A549 (cell line): ENCODE measurements at regions not wholly inside any gene's neighbourhood (a gene's known extent, or its start where the extent isn't known, plus 50 kb on each side); places are given as distances from the start of the nearest gene placed in this dataset.

Source experiments
- ATAC-seq, 2 experiments: fragments of 200-7000 bp in 1 of 2; fragments of >200 bp in 1 of 2; cut with Nextera tagmentation in 1 of 2; cut with Tn5 transposase in 1 of 2; 3 replicates each; pipeline versions ENCODE4 v1.8.0 to v1.9.1; 2018 to 2020; ENCODE audit warnings: mild to moderate bottlenecking in 1 of 2, moderate library complexity in 1 of 2
- CTCF ChIA-PET: fragments of 300-600 bp; sonication (Branson Sonifier 250); formaldehyde crosslinking; extraction: SDS; loops from one replicate; lab custom pipeline; 2021; ENCODE audit warnings: antibody characterized with exemption, inconsistent platforms; lab: Yijun Ruan, JAX
- POLR2A ChIA-PET: fragments of 350-600 bp; formaldehyde crosslinking; extraction: SDS; loops from one replicate; lab custom pipeline; 2021; ENCODE audit warnings: antibody characterized with exemption, inconsistent platforms; lab: Yijun Ruan, JAX
- DNase-seq, 2 experiments: peaks; one replicate each; pipeline versions ENCODE4 v3.0.0 to v3.0.0-alpha.2; 2011 to 2016; ENCODE audit warnings: low read depth in 1 of 2, low spot score in 1 of 2
- FAIRE-seq: peaks from 2 replicates; lab custom pipeline; 2011; peaks lifted over from hg19 to GRCh38; lab: Jason Lieb, UNC
- H3K27ac ChIP-seq, 2 experiments: fragments of >200 bp; sonication (Bioruptor Twin); formaldehyde crosslinking; 3 replicates each; pipeline ENCODE4 v1.5.1; 2016 to 2017
- H3K4me1 ChIP-seq: fragments of >200 bp; sonication (Bioruptor Twin); formaldehyde crosslinking; 3 replicates; pipeline ENCODE4 v1.6.1; 2016
- H3K4me2 ChIP-seq: fragments of >200 bp; sonication (Bioruptor Twin); formaldehyde crosslinking; 3 replicates; pipeline ENCODE4 v1.6.1; 2016
- H3K4me3 ChIP-seq: fragments of >200 bp; sonication (Bioruptor Twin); formaldehyde crosslinking; 3 replicates; pipeline ENCODE4 v1.5.1; 2016
- H3K9me3 ChIP-seq: fragments of >200 bp; sonication (Bioruptor Twin); formaldehyde crosslinking; 3 replicates; pipeline ENCODE4 v1.6.1; 2016
- BCL3 ChIP-seq: fragments of >200 bp; sonication (Bioruptor Twin); formaldehyde crosslinking; IDR thresholded peaks from 3 replicates; pipeline ENCODE4 v1.6.1; 2016
- BHLHE40 ChIP-seq: IDR thresholded peaks from 2 replicates; pipeline ENCODE4 v1.6.1; 2012; ENCODE audit warnings: low read depth, low read length, inconsistent platforms
- CTCF ChIP-seq: fragments of >200 bp; sonication (Bioruptor Twin); formaldehyde crosslinking; IDR thresholded peaks from 3 replicates; pipeline ENCODE4 v1.5.1; 2016
- EHF ChIP-seq: fragments of 250-450 bp; sonication (Bioruptor Pico); IDR thresholded peaks from 2 replicates; pipeline ENCODE4 v1.5.0; 2020; ENCODE audit warnings: mild to moderate bottlenecking
- EHMT2 ChIP-seq: fragments of 200-600 bp; sonication (generic); IDR thresholded peaks from 2 replicates; pipeline ENCODE4 v1.6.1; 2016; ENCODE audit warnings: antibody characterized with exemption, low read depth, mild to moderate bottlenecking, moderate library complexity
- ESRRA ChIP-seq: fragments of 150-350 bp; IDR thresholded peaks from 2 replicates; pipeline ENCODE4 v1.6.1; 2014; ENCODE audit warnings: mild to moderate bottlenecking, low read length, borderline replicate concordance
- FOSB ChIP-seq: fragments of 250-450 bp; sonication (Bioruptor Pico); IDR thresholded peaks from 2 replicates; pipeline ENCODE4 v1.5.0; 2020; ENCODE audit warnings: mild to moderate bottlenecking, moderate library complexity
- FOSL2 ChIP-seq, 2 experiments: fragments of 450-650 bp in 1 of 2; fragments of >200 bp in 1 of 2; sonication (Bioruptor Twin) in 1 of 2; formaldehyde crosslinking; IDR thresholded peaks; 2 replicates each; pipeline versions ENCODE4 v1.5.0 to v1.6.1; 2016 to 2020; ENCODE audit warnings: mild to moderate bottlenecking in 1 of 2, moderate library complexity in 1 of 2
- GATA3 ChIP-seq: IDR thresholded peaks from 2 replicates; pipeline ENCODE4 v1.6.1; 2012; ENCODE audit warnings: borderline replicate concordance
- HEYL ChIP-seq: fragments of 250-450 bp; sonication (Bioruptor Pico); IDR thresholded peaks from 2 replicates; pipeline ENCODE4 v1.8.0; 2021; ENCODE audit warnings: mild to moderate bottlenecking, moderate library complexity
- HOXA7 ChIP-seq: fragments of 250-450 bp; sonication (Bioruptor Pico); IDR thresholded peaks from 2 replicates; pipeline ENCODE4 v1.5.0; 2020; ENCODE audit warnings: mild to moderate bottlenecking, moderate library complexity
- JUNB ChIP-seq: fragments of >200 bp; sonication (Bioruptor Twin); formaldehyde crosslinking; IDR thresholded peaks from 2 replicates; pipeline ENCODE4 v1.6.1; 2016
- KDM5A ChIP-seq: fragments of 200-600 bp; sonication (generic); IDR thresholded peaks from 2 replicates; pipeline ENCODE4 v1.6.1; 2016; ENCODE audit warnings: antibody characterized with exemption, mild to moderate bottlenecking
- NPAS2 ChIP-seq: fragments of 250-450 bp; sonication (Bioruptor Pico); IDR thresholded peaks from 2 replicates; pipeline ENCODE4 v1.8.0; 2022; ENCODE audit warnings: mild to moderate bottlenecking, moderate library complexity, borderline replicate concordance
- PBX3 ChIP-seq: IDR thresholded peaks from 2 replicates; pipeline ENCODE4 v1.6.1; 2012
- PHF8 ChIP-seq: fragments of 200-600 bp; sonication (generic); IDR thresholded peaks from 2 replicates; pipeline ENCODE4 v1.6.1; 2016; ENCODE audit warnings: low read depth, mild to moderate bottlenecking, antibody characterized with exemption, moderate library complexity, borderline replicate concordance
- POLR2A ChIP-seq: IDR thresholded peaks from 2 replicates; pipeline ENCODE4 v1.6.1; 2012; ENCODE audit warnings: mild to moderate bottlenecking, low read length
- POLR2AphosphoS2 ChIP-seq: conservative IDR thresholded peaks from 2 replicates; pipeline ENCODE4 v1.6.1; 2012; ENCODE audit warnings: low read length, improper control_type of control experiment, inconsistent platforms
- RARB ChIP-seq: fragments of 250-450 bp; sonication (Bioruptor Pico); IDR thresholded peaks from 2 replicates; pipeline ENCODE4 v1.8.0; 2021; ENCODE audit warnings: mild to moderate bottlenecking, moderate library complexity
- SMC3 ChIP-seq: fragments of >200 bp; sonication (Bioruptor Twin); formaldehyde crosslinking; IDR thresholded peaks from 3 replicates; pipeline ENCODE4 v1.6.1; 2018; ENCODE audit warnings: inconsistent platforms
- SREBF2 ChIP-seq: fragments of 450-650 bp; IDR thresholded peaks from 2 replicates; pipeline ENCODE4 v1.6.1; 2014; ENCODE audit warnings: mild to moderate bottlenecking, moderate library complexity
- TFCP2L1 ChIP-seq: fragments of 250-450 bp; sonication (Bioruptor Pico); IDR thresholded peaks from 2 replicates; pipeline ENCODE4 v1.5.0; 2021; ENCODE audit warnings: mild to moderate bottlenecking
- ZC3H11A ChIP-seq: fragments of 450-650 bp; IDR thresholded peaks from 2 replicates; pipeline ENCODE4 v1.6.1; 2014; ENCODE audit warnings: antibody characterized with exemption, mild to moderate bottlenecking
- TF ChIP-seq, protein P1 (sequence below): fragments of 250-450 bp; sonication (Bioruptor Pico); IDR thresholded peaks from 2 replicates; pipeline ENCODE4 v1.5.0; 2020; ENCODE audit warnings: low read depth, mild to moderate bottlenecking, moderate library complexity
- TF ChIP-seq, protein P2 (sequence below): IDR thresholded peaks from 2 replicates; pipeline ENCODE4 v1.6.1; 2012
- TF ChIP-seq, protein P3 (sequence below): fragments of >200 bp; sonication (Bioruptor Twin); formaldehyde crosslinking; IDR thresholded peaks from 2 replicates; pipeline ENCODE4 v1.6.1; 2016
- TF ChIP-seq, protein P4 (sequence below): fragments of 150-350 bp; IDR thresholded peaks from 2 replicates; pipeline ENCODE4 v1.6.1; 2014; ENCODE audit warnings: low read depth, mild to moderate bottlenecking, low read length

- Histone ChIP-seq H3K4me2 (no peak overlapping the region), H3K9me3 (no peaks in the 10 kb centered on the region), H3K27ac (no peak overlapping the region), H3K4me3 (no peak overlapping the region), H3K4me1 (no peaks in the 10 kb centered on the region)
- TF ChIP-seq JUNB (no peak), NPAS2 (CRISPR knock-in tag) (no peak), CTCF (no peak), EHF (CRISPR knock-in tag) (no peak), RARB (no peak), BCL3 (no peak)
- TF ChIP-seq, protein P1, sequence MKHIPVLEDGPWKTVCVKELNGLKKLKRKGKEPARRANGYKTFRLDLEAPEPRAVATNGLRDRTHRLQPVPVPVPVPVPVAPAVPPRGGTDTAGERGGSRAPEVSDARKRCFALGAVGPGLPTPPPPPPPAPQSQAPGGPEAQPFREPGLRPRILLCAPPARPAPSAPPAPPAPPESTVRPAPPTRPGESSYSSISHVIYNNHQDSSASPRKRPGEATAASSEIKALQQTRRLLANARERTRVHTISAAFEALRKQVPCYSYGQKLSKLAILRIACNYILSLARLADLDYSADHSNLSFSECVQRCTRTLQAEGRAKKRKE (CRISPR knock-in tag) = no peak
- ChIA-PET CTCF (interaction anchor here (1.5 kb wide), 1 partner anchor 126 kb away, joined by 3 read pairs; no protein-coding TSS in a partner anchor), POLR2A (no interaction called here)
- DNase-seq (no peak), FAIRE-seq (no peak), ATAC-seq (no peak)
These were observed 98.2 kb upstream of the ARSJ start for GRCh38 chr4:114077610-114078009.

GRCh38 chr4:114078636-114079035, 99.2 kb upstream of the ARSJ start:
- Histone ChIP-seq H3K4me3 (no peak overlapping the region), H3K4me1 (no peaks in the 10 kb centered on the region), H3K9me3 (no peaks in the 10 kb centered on the region), H3K27ac (no peak overlapping the region), H3K4me2 (no peak overlapping the region)
- no peak for ATAC-seq
- no peak for DNase-seq
- TF ChIP-seq PHF8 (no peak), SREBF2 (no peak), FOSB (CRISPR knock-in tag) (no peak), EHF (CRISPR knock-in tag) (no peak), KDM5A (no peak), FOSL2 (IDR thresholded peaks at IDR 0.05) (no peak), FOSL2 (CRISPR knock-in tag; IDR thresholded peaks at IDR 0.05) (no peak), GATA3 (no peak), POLR2AphosphoS2 (no peak), RARB (no peak), ZC3H11A (no peak), TFCP2L1 (CRISPR knock-in tag) (no peak), BHLHE40 (no peak), EHMT2 (no peak), HEYL (no peak)
- TF ChIP-seq, protein P2, sequence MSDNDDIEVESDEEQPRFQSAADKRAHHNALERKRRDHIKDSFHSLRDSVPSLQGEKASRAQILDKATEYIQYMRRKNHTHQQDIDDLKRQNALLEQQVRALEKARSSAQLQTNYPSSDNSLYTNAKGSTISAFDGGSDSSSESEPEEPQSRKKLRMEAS = no peak
- FAIRE-seq = no peak
- ChIA-PET CTCF (interaction anchor here (1.5 kb wide), 1 partner anchor 127 kb away, joined by 3 read pairs; no protein-coding TSS in a partner anchor), POLR2A (no interaction called here)

- Histone ChIP-seq H3K4me3 (no peak overlapping the region), H3K4me1 (no peaks in the 10 kb centered on the region), H3K27ac (no peak overlapping the region), H3K9me3 (no peaks in the 10 kb centered on the region), H3K4me2 (no peak overlapping the region)
- ChIA-PET POLR2A (no interaction called here), CTCF (no interaction called here)
- DNase-seq = no peak
- FAIRE-seq = no peak
- no peak for ATAC-seq
- TF ChIP-seq, protein P3, sequence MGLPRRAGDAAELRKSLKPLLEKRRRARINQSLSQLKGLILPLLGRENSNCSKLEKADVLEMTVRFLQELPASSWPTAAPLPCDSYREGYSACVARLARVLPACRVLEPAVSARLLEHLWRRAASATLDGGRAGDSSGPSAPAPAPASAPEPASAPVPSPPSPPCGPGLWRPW = no peak
- TF ChIP-seq POLR2A (no peak), SMC3 (no peak), PBX3 (no peak), HOXA7 (CRISPR knock-in tag) (no peak), ESRRA (no peak), KDM5A (no peak)
- TF ChIP-seq, protein P1 (CRISPR knock-in tag) = no peak
- TF ChIP-seq, protein P4, sequence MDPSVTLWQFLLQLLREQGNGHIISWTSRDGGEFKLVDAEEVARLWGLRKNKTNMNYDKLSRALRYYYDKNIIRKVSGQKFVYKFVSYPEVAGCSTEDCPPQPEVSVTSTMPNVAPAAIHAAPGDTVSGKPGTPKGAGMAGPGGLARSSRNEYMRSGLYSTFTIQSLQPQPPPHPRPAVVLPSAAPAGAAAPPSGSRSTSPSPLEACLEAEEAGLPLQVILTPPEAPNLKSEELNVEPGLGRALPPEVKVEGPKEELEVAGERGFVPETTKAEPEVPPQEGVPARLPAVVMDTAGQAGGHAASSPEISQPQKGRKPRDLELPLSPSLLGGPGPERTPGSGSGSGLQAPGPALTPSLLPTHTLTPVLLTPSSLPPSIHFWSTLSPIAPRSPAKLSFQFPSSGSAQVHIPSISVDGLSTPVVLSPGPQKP = no peak
These were observed 102.3 kb upstream of the ARSJ start for GRCh38 chr4:114081783-114082182.
